ENCODE measurements at regions not wholly inside any gene's neighbourhood (a gene's known extent, or its start where the extent isn't known, plus 50 kb on each side); places are given as distances from the start of the nearest gene placed in this dataset.

- no peak overlapping the region for H3K27ac Mint-ChIP-seq
- ChIA-PET CTCF (no interaction called here), POLR2A (no interaction called here)
- H3K4me1 Mint-ChIP-seq = peaks cover 6% of the 10 kb centered on the region; the same call in 1 of the 2 replicates
- ATAC-seq (no peak), DNase-seq (ENCODE audit: low spot score) (no peak)
- peaks cover 24% of the 10 kb centered on the region for H3K9me3 Mint-ChIP-seq
- H3K36me3 Mint-ChIP-seq = 0 out of 2 replicates have a peak, but pooled peaks cover 3% of the 10 kb centered on the region
- no peaks in the 10 kb centered on the region; the same call in 1 of the 2 replicates for H3K27me3 Mint-ChIP-seq (ENCODE audit: low read depth)
- no peak for TF ChIP-seq ATF2 (CRISPR knock-in tag; IDR thresholded peaks at IDR 0.05; ENCODE audit: borderline replicate concordance, low read depth)
- TF ChIP-seq ZBTB21 (CRISPR knock-in tag; IDR thresholded peaks at IDR 0.05; ENCODE audit: borderline replicate concordance) = no peak
- no peak for TF ChIP-seq EMX1 (CRISPR knock-in tag; IDR thresholded peaks at IDR 0.05)
- no peak for TF ChIP-seq ZNF219 (CRISPR knock-in tag; IDR thresholded peaks at IDR 0.05; ENCODE audit: borderline replicate concordance)
- no peak for TF ChIP-seq HMGA2 (CRISPR knock-in tag; IDR thresholded peaks at IDR 0.05)
- TF ChIP-seq SP1 (CRISPR knock-in tag; conservative IDR thresholded peaks at IDR 0.05) = no peak
- TF ChIP-seq MXD4 (CRISPR knock-in tag; IDR thresholded peaks at IDR 0.05; ENCODE audit: borderline replicate concordance) = no peak
- TF ChIP-seq ZSCAN18 (CRISPR knock-in tag; IDR thresholded peaks at IDR 0.05) = no peak
- no peak for TF ChIP-seq ZNF512 (CRISPR knock-in tag; IDR thresholded peaks at IDR 0.05; ENCODE audit: borderline replicate concordance)
- no peak for TF ChIP-seq TEAD1 (CRISPR knock-in tag; IDR thresholded peaks at IDR 0.05)
- TF ChIP-seq USF1 (CRISPR knock-in tag; IDR thresholded peaks at IDR 0.05) = no peak
- no peak for TF ChIP-seq ZNF396 (CRISPR knock-in tag; IDR thresholded peaks at IDR 0.05; ENCODE audit: borderline replicate concordance)
- no peak for TF ChIP-seq ATF3 (CRISPR knock-in tag; conservative IDR thresholded peaks at IDR 0.05)
- no peak for TF ChIP-seq USF2 (CRISPR knock-in tag; IDR thresholded peaks at IDR 0.05)
- no peak for TF ChIP-seq NR1H2 (CRISPR knock-in tag; IDR thresholded peaks at IDR 0.05)
- TF ChIP-seq OVOL2 (CRISPR knock-in tag; IDR thresholded peaks at IDR 0.05; ENCODE audit: borderline replicate concordance) = no peak
- no peak for TF ChIP-seq ZNF232 (CRISPR knock-in tag; IDR thresholded peaks at IDR 0.05)
- TF ChIP-seq GABPB1 (CRISPR knock-in tag; IDR thresholded peaks at IDR 0.05) = no peak
- no peak overlapping the region for H3K4me3 Mint-ChIP-seq
Observed at GRCh38 chr6:1122083-1122482, 189.8 kb upstream of the FOXQ1 start.

GRCh38 chr6:1118287-1118647, 193.6 kb upstream of the FOXQ1 start:
- CTCF ChIA-PET = no interaction called here
- Mint-ChIP-seq H3K4me1 (peaks cover 6% of the 10 kb centered on the region; the same call in 1 of the 2 replicates), H3K9me3 (peaks cover 17% of the 10 kb centered on the region), H3K4me3 (no peak overlapping the region), H3K27me3 (ENCODE audit: low read depth) (peaks cover 8% of the 10 kb centered on the region), H3K36me3 (no peaks in the 10 kb centered on the region), H3K27ac (no peak overlapping the region)
- ATAC-seq = no peak
- TF ChIP-seq ZNF423 (CRISPR knock-in tag; IDR thresholded peaks at IDR 0.05) (no peak), ZSCAN18 (CRISPR knock-in tag; IDR thresholded peaks at IDR 0.05) (no peak)
- DNase-seq (ENCODE audit: low spot score) = no peak
- POLR2A ChIA-PET = no interaction called here
